Suprapubic skin (tissue), 4 donors: ENCODE measurements at regions not wholly inside any gene's neighbourhood (a gene's known extent, or its start where the extent isn't known, plus 50 kb on each side); places are given as distances from the start of the nearest gene placed in this dataset.

Experiments
- CTCF ChIP-seq, 2 donors: fragments of 200-600 bp in 1 of 2; fragments of 450-650 bp in 1 of 2; sonication (generic) in 1 of 2; IDR thresholded peaks; one replicate each; pipeline ENCODE4 v1.5.1; 2016 to 2019; ENCODE audit warnings: antibody characterized with exemption in 2 of 2, mild to moderate bottlenecking in 1 of 2, moderate library complexity in 1 of 2
- EP300 ChIP-seq: sonication (generic); formaldehyde crosslinking; IDR thresholded peaks from one replicate; pipeline ENCODE4 v1.6.1; 2017; ENCODE audit warnings: antibody characterized with exemption
- POLR2A ChIP-seq, 2 donors: fragments of 450-650 bp; IDR thresholded peaks; one replicate each; pipeline ENCODE4 v1.6.1; 2017; ENCODE audit warnings: antibody characterized with exemption in 2 of 2, mild to moderate bottlenecking in 2 of 2, moderate library complexity in 2 of 2
- POLR2AphosphoS5 ChIP-seq, 3 donors: sonication (generic); formaldehyde crosslinking; IDR thresholded peaks; one replicate each; pipeline ENCODE4 v1.6.1; 2017; ENCODE audit warnings: antibody characterized with exemption in 3 of 3

- no peak for TF ChIP-seq POLR2AphosphoS5 (IDR thresholded peaks at IDR 0.05)
- no peak for TF ChIP-seq CTCF (IDR thresholded peaks at IDR 0.05)
- no peak for TF ChIP-seq POLR2A (IDR thresholded peaks at IDR 0.05)
- no peak for TF ChIP-seq EP300
Observed at GRCh38 chr13:60945396-60945795, 470.3 kb downstream of the PCDH20 start.
